ENCODE measurements at regions not wholly inside any gene's neighbourhood (a gene's known extent, or its start where the extent isn't known, plus 50 kb on each side); places are given as distances from the start of the nearest gene placed in this dataset.
"Not testable (repeated sequence)": the region's sequence is repeated elsewhere in the genome, so short reads cannot be mapped to it uniquely, and the experiment has no call there.

DNA sequence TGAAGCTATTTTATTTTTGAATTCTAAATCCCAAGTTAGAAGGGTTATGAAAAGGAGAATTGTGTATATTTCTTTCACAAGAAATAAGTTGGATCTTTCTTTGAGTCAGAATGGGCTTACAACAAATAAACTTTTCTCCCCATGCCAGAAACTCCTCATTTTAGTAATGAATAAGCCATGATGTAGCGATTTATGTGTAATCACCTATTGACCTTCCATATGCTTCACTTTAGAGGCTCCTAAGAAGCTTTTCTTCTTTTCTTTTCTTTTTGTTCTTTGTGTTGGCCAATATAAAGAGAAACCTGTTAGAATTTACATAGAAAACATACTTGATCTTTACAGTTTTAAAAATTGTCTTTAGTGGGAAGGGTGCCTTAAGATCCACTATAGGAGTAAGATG is 370.2 kb downstream of the UTRN start:
- no peak for DNase-seq (ENCODE audit: low read depth)

DNA sequence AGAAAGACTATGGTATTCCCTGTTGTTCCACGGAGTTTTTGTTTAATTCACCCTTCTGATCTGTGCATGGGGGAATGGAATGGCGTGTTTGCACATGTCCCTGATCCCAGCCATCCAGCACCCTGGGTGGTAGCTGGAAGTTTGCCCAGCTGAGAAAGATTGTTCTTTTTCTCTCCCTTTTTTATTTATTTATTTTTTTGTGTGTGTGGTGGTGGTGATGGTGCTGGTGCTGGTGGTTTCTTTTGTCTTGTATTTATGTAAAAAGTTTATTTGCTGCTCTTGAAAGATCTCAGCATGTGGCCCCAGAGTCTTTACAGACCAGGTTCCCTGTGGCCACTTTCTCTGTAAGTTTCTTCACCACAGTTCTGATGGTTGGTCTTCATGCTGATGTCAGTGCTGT is 372.6 kb downstream of the UTRN start:
- DNase-seq (ENCODE audit: low read depth): no peak

- DNase-seq (ENCODE audit: low read depth): peak; percentile 81
Observed at GRCh38 chr6:144659202-144660182, 374.4 kb downstream of the UTRN start.

GRCh38 chr6:144660561-144661115 is 375.5 kb downstream of the UTRN start:
- DNase-seq (ENCODE audit: low read depth): no peak

- peak; percentile 75 for DNase-seq (ENCODE audit: low read depth)
Observed at GRCh38 chr6:144661116-144661806, 376.1 kb downstream of the UTRN start.

DNA sequence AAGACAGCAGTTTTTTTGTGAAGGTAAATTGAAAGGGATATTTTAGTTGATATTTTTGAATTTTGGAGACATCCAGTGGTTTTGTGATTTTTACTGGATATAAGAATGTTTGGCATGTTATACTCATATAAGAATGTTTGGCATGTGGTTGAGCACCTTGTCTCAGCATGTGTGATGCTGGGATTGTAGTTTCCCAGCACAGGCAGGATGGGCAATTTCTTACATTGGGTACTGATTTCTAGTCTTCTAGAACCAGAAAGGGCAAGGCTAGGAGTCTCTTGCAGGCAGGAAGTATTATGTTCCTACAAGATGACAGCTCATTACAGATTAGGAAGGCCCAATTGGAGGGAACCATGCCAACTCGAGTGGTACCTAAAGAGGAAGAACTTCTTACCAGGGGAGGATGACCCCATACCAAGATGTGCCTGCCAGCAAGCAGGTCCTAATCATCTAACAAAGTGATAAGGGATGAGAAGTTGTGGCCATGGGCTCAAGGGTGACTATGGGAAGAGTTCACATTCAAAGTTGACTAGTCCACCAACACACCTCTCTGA is 377.8 kb downstream of the UTRN start:
- no peak for DNase-seq (ENCODE audit: low read depth)

- DNase-seq (ENCODE audit: low read depth): no peak
Observed at GRCh38 chr6:144664281-144664680, 379.1 kb downstream of the UTRN start.

DNA sequence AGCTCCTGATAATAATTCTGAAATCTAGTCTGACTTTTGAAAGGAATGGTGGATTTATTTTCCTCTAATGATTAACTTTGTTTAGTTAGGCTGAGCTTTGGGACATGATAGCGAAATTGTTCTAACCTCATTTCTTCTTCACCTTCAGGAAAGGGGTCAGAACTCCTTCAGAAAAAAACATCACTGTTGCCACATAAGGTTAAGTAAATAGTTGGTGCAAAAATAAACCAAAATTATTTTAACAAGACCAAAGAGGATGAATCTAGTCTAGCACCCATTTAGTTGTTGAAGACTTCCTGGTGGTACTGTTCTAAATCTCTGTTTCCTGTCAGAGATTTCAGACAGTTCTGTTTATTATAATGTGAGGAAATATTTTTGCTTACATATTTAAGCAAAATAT is 379.8 kb downstream of the UTRN start:
- no peak for DNase-seq (ENCODE audit: low read depth)

DNA sequence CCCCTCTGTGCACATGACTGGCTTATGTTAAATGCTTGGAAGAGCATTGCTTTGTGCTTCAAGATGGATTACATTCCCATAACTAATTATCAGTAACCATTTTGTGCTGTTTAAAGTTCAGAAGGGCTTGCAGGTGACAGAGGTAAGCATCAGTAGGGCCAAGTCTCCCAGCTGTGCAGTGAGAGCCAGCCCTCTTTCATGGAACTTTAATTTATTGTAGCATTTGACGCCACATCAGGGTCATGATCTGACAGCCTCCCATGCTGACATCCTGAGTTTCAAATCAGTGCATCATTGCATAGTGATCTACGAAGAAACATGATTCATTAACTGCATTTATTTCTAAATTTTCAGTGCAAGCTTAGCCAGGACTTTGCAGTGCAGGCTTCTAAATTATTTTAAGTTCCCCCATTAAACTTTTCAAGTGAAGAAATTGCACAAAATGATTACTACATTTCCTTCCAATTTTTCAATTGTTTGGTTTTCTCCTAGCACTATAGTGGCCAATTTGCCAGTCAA is 380.9 kb downstream of the UTRN start:
- no peak for DNase-seq (ENCODE audit: low read depth)

- no peak for DNase-seq (ENCODE audit: low read depth)
Observed at GRCh38 chr6:144666781-144667180, 381.6 kb downstream of the UTRN start.

DNA sequence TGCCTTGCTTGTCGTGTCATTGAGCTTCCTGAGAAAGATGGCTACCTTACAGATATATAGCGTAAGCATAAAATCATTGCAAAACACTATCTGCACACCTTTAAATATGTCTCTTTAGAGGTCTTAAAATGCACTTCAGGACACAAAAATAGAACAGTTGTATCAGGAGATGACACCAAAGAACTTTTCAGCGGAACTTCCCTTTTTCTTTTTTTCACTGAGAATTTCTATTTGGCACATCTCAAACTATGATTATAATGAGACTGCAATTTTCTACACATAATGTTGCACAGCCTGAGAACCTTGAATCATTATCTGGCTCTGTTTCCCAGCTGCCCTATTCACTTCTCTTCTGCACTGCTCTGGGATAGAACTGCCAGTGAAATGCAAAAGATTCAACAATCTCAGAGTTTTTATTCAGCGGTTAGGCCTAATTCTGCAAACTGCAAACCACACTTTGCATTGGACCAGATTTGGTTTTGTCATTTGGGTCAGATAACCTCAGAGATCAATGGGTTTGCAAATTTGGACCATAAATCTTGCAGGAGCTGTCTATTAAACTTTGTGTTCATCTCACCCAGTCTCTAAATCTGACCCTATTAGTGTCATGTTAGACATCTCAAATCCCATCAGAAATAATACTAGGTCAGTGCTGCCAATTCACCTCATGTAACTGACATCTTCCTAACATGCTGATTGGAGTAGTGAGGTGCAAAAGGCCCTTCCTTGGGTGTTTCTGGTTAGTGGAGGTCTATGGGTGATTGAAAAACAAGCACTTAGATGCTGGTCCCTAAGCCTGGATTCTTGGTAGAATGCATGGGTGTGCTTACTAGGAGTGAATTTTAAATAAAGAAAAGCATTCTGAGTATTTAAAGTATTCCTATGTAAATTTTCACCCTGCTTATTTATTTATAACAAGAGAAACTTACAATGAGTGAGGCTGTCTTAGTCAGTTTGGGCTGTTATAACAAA is 382.7 kb downstream of the UTRN start:
- DNase-seq (ENCODE audit: low read depth): no peak

DNA sequence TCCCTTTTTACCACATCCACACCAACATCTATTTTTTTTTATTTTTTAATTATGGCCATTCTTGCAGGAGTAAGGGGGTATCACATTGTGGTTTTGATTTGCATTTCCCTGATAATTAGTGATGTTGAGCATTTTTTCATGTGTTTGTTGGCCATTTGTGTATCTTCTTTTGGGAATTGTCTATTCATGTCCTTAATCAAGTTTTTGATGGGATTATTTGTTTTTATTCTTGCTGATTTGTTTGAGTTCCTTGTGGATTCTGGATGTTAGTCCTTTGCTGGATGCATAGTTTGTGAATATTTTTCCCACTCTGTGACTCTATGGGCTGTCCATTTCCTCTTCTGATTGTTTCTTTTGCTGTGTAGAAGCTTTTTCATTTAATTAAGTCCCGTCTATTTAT is 385.1 kb downstream of the UTRN start:
- DNase-seq (ENCODE audit: low read depth): not testable (repeated sequence)

DNA sequence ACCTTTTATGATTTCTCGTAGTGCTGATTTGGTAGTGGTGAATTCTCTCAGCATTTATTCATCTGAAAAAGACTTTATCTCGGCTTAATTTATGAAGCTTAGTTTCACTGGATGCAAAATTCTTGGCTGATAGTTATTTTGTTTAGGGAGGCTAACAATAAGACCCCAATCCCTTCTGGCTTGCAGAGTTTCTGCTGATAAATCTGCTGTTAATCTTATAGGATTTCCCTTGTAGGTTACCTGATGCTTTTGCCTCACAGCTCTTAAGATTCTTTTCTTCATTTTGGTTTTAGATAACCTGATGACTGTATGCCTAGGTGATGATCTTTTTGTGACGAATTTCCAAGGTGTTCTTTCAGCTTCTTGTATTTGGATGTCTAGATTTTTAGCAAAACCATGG is 388.7 kb downstream of the UTRN start:
- DNase-seq (ENCODE audit: low read depth): no peak

GRCh38 chr6:144675231-144675861 is 390.2 kb downstream of the UTRN start:
- DNase-seq (ENCODE audit: low read depth): peak; percentile 85

DNA sequence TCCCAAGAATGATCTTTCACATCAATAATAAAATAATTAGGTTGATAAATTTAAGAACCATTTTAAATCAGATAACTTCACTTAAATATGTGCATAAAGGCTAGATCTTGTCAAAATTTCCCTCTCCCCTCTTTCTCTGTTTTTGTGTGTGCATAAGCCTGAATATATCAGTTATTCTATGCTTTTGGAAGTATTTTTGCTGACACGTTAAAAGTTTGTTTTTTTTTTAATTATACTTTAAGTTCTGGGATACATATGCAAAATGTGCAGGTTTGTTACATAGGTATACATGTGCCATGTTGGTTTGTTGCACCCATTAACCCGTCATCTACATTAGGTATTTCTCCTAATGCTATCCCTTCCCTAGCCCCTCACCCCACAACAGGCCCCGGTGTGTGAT is 391.2 kb downstream of the UTRN start:
- not testable (repeated sequence) for DNase-seq (ENCODE audit: low read depth)

DNA sequence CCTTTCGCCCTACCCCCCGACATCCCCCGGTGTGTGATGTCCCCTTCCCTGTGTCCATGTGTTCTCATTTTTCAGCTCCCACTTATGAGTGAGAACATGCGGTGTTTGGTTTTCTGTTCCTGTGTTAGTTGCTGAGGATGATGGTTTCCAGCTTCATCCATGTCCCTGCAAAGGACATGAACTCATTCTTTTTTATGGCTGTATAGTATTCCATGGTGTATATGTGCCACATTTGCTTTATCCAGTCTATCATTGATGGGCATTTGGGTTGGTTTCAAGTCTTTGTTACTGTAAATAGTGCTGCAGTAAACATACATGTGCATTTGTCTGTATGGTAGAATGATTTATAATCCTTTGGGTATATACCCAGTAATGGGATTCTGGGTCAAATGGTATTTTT is 392.1 kb downstream of the UTRN start:
- not testable (repeated sequence) for DNase-seq (ENCODE audit: low read depth)

DNA sequence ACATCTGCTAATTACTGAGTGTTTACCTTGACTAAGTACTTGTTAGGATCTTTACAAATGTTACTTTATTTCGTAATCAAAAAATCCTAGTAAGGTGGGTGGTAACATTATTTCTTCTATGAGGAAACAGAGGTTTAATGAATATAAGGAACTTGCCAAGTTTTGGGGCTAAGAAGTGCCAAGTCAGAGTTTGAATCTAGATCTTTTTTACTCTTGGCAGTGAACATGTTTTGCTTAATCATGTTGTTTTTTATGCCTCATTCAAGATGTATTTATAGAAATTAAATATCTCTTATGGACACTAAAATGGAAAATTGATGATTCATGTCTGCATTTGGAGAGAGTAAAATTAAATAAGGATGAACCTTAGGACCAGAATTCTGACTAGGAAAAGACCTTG is 393.7 kb downstream of the UTRN start:
- DNase-seq (ENCODE audit: low read depth): peak; percentile 97

DNA sequence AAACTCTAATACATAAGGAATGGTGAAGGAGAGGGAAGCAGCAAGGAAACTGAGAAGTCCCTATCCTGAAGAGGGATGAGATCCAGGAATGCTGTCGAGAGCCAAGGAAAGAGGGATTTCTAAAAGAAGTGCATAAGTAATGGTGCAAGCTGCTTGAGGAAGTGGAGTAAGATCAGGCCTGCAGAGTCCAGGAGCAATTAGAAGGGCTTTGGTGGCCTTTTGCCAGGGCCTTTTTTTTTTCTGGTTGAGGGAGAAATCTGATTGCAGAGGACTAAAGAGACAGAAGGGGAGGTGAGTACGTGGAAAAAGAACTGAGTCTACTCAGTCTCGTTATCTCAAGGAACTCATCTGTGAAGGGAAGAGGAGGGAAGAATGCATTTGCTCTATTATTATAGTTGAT is 396.2 kb downstream of the UTRN start:
- no peak for DNase-seq (ENCODE audit: low read depth)

DNA sequence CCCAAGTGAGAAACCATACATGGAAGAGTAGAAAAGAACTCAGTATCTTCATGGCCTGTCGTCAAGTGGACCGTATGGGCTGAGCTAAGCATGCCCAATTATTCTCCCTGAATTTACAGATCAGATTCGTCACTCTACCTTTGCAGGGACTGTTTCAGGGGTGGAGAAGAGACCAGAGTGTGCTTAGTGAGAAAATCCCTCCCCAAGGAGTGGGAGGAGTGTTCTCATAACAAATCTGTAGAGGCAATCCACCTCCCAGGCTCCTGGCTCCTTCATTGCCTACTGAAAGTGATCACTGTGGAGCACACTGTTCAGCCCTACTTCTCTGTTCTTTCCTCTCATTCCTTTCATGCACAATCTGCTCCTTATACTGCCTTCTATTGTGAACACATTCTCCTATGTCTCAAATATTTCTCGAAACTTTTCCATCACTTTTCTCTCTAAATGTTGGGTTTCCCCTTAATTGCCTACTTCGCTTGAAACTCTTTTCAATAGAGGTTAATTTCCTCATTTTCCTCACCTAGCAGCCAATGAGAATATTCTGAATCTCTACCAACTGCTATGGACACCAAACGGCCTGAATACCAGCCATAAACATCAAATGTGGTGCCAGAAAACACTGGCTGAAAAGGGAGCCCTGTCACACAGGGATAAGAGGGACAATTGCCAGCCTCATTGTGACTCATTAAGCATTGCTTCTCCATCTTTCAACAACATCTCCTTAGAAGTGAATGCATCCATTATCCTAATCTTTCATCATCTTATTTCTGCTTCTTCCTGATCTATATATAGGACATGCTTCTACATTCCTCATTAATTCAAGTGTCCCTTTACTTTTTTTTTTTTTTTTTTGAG is 398.3 kb downstream of the UTRN start:
- DNase-seq (ENCODE audit: low read depth): peak; percentile 24

- no peak for DNase-seq (ENCODE audit: low read depth)
Observed at GRCh38 chr6:144688713-144689112, 403.6 kb downstream of the UTRN start.

All from fibroblast of gingiva (primary cell).